ELF-1 (cell line): ENCODE measurements at regions not wholly inside any gene's neighbourhood (a gene's known extent, or its start where the extent isn't known, plus 50 kb on each side); places are given as distances from the start of the nearest gene placed in this dataset.

Source experiments
- DNase-seq: peaks from one replicate; pipeline ENCODE4 v3.0.0-alpha.2; 2016; ENCODE audit warnings: low read depth, low spot score

GRCh38 chr10:117425974-117426566, 50.8 kb upstream of the PDZD8 start:
- no peak for DNase-seq

- DNase-seq, result peak; percentile 78
These were observed 49.8 kb upstream of the PDZD8 start for GRCh38 chr10:117424883-117425649.
